ENCODE measurements at regions not wholly inside any gene's neighbourhood (a gene's known extent, or its start where the extent isn't known, plus 50 kb on each side); places are given as distances from the start of the nearest gene placed in this dataset.
"Not testable (repeated sequence)": the region's sequence is repeated elsewhere in the genome, so short reads cannot be mapped to it uniquely, and the experiment has no call there.

GRCh38 chr4:83921124-83921523 lies 385.2 kb downstream of the GPAT3 start:
- DNase-seq (ENCODE audit: low read depth), result no peak

- DNase-seq (ENCODE audit: low read depth), result no peak
These were observed 384.5 kb downstream of the GPAT3 start for GRCh38 chr4:83920375-83920774.

GRCh38 chr4:83917572-83917971 lies 381.7 kb downstream of the GPAT3 start:
- no peak for DNase-seq (ENCODE audit: low read depth)

- no peak for DNase-seq (ENCODE audit: low read depth)
These were observed 374.8 kb downstream of the GPAT3 start for GRCh38 chr4:83910693-83911092.

GRCh38 chr4:83906561-83906960 lies 370.7 kb downstream of the GPAT3 start:
- no peak for DNase-seq (ENCODE audit: low read depth)

GRCh38 chr4:83905952-83906351 lies 370.0 kb downstream of the GPAT3 start:
- DNase-seq (ENCODE audit: low read depth), result no peak

DNA sequence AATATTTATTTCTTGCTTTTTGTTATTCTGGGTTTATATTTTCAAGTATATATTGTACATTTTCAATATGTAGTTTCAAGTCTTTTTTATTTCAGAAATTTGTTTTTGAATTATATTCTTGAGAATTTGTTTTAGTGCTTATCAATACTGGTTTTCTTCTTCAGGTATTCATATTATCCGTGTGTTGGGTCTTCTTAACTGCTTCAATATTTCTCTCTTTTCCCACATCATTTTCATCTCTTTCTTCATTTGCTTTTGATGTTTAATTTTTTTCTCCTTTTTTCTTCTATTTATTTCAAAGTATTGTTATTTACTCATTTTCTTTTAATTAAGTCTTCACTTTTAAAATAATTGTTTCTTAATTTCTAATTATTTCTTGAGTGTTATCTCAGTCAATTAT lies 367.8 kb downstream of the GPAT3 start:
- not testable (repeated sequence) for DNase-seq (ENCODE audit: low read depth)

GRCh38 chr4:83894831-83895230 lies 358.9 kb downstream of the GPAT3 start:
- no peak for DNase-seq (ENCODE audit: low read depth)

DNA sequence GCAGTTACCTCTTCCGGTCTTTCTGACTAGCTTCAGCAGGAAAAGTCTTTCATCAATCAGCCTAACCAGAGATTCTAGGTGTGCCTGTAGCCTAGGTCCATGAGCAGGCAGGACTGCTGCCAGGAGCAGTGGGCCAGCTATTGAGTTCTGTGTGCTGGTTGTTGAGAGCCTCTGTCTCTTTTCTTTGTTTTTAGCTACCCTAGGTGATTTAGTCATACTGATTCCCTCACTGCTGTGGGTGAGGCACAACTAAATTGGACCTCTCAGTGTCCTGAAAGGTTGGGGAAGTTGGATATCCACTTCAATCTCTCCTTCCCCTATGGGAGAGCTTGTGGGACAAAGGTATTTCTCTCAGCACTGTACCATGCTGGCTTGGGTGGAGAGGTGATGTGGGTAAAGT lies 354.9 kb downstream of the GPAT3 start:
- DNase-seq (ENCODE audit: low read depth), result no peak

- no peak for DNase-seq (ENCODE audit: low read depth)
These were observed 354.3 kb downstream of the GPAT3 start for GRCh38 chr4:83890231-83890630.

DNA sequence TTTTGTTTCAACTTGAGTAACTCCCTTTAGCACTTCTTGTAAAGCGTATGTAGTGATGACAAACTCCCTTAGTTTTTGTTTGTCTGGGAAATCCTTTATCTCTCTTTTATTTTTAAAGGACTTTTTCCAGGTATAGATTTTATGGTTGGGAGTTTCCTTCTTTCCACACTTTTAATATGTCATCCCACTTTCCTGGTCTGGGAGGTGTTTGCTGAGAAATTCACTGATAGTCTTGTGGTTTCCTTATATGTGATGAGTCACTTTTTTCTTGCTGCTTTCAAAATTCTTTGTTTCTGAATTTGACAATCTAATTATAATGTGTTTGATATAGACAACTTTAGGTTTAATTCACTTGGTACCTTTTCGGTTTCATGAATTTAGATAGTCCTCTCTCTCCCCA lies 353.9 kb downstream of the GPAT3 start:
- DNase-seq (ENCODE audit: low read depth), result no peak

- no peak for DNase-seq (ENCODE audit: low read depth)
These were observed 349.6 kb downstream of the GPAT3 start for GRCh38 chr4:83885256-83886182.

DNA sequence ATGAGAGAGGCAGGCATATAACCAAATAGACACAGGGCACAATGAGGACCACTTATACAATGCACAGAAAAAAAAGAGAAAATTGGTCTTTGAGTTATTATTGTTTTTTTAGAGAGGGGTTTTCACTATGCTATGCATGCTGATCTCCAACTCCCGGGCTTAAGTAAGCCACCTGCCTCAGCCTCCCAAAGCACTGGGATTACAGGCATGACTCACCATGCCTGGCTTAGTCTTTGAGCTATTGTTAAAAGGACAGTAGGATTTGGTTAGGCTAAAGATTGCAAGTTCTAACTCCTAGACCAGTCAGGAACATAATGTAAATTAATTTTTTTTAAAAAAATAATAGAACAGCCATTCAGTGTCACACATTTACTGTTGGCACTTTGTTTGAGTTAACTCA lies 340.1 kb downstream of the GPAT3 start:
- DNase-seq (ENCODE audit: low read depth), result no peak

GRCh38 chr4:83875437-83875836 lies 339.5 kb downstream of the GPAT3 start:
- no peak for DNase-seq (ENCODE audit: low read depth)

GRCh38 chr4:83873996-83874395 lies 338.1 kb downstream of the GPAT3 start:
- no peak for DNase-seq (ENCODE audit: low read depth)

- no peak for DNase-seq (ENCODE audit: low read depth)
These were observed 334.5 kb downstream of the GPAT3 start for GRCh38 chr4:83870328-83870950.

GRCh38 chr4:83866834-83867621 lies 331.1 kb downstream of the GPAT3 start:
- no peak for DNase-seq (ENCODE audit: low read depth)

- DNase-seq (ENCODE audit: low read depth), result no peak
These were observed 329.7 kb downstream of the GPAT3 start for GRCh38 chr4:83865417-83866150.

DNA sequence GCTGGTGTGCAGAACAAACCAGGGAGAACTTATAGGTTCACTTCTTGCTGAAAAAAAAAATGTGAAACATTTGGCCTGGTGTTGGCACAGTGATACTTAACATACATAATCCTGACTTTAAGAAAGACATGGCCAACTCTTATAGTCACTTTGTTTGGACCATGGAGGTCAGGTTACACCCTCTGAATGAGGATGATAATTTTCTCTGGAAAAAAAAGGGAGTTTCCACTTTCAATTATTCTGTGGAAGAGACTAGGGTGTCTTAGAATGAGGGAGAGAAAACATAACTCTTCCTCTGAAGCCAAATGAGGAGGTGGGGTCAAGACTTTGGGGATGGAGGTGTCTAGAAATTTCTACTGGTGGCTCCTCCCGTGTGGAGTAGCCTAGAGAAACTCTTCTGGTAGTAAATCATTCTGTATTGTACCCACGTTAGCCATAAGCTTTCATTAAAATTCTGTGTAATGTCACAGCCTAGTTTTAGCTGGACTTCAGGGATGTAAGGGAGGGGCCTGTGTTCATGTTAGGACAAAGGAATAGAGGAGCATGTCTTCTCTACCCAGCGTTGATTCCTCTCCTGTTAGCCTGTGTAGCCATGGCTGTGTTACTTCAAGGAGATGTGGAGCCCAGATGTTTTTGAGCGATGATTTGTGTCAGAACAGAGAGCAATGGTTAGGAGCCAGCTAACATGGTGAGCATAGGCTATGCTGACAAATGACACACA lies 328.3 kb downstream of the GPAT3 start:
- no peak for DNase-seq (ENCODE audit: low read depth)

GRCh38 chr4:83862471-83862870 lies 326.6 kb downstream of the GPAT3 start:
- DNase-seq (ENCODE audit: low read depth), result no peak

- no peak for DNase-seq (ENCODE audit: low read depth)
These were observed 324.3 kb downstream of the GPAT3 start for GRCh38 chr4:83860200-83860599.

Data from forelimb muscle (tissue), 1 donor.